GM23248 (cell line): ENCODE measurements at regions not wholly inside any gene's neighbourhood (a gene's known extent, or its start where the extent isn't known, plus 50 kb on each side); places are given as distances from the start of the nearest gene placed in this dataset.

ENCODE experiments used
- DNase-seq: peaks from one replicate; pipeline ENCODE4 v3.0.0-alpha.2; 2015
- H2AFZ ChIP-seq: fragments of 200-600 bp; sonication (generic); 2 replicates; pipeline ENCODE4 v1.6.1; 2016; ENCODE audit warnings: antibody characterized with exemption
- H3F3A ChIP-seq: fragments of 200-600 bp; sonication (generic); 2 replicates; pipeline ENCODE4 v1.6.1; 2016; ENCODE audit warnings: mild to moderate bottlenecking, antibody characterized with exemption, mixed run types; ENCODE audit not compliant: insufficient read depth
- H3K27ac ChIP-seq: fragments of 200-600 bp; sonication (generic); 2 replicates; pipeline ENCODE4 v1.5.1; 2016; ENCODE audit warnings: mild to moderate bottlenecking
- H3K27me3 ChIP-seq: fragments of 200-600 bp; sonication (generic); replicated peaks from 2 replicates; pipeline ENCODE4 v1.6.1; 2016; ENCODE audit warnings: mild to moderate bottlenecking; ENCODE audit not compliant: insufficient read depth
- H3K36me3 ChIP-seq: fragments of 200-600 bp; sonication (generic); 2 replicates; pipeline ENCODE4 v1.6.1; 2016; ENCODE audit warnings: low read depth, mild to moderate bottlenecking
- H3K4me1 ChIP-seq: fragments of 200-600 bp; sonication (generic); 2 replicates; pipeline ENCODE4 v1.6.1; 2016; ENCODE audit warnings: mild to moderate bottlenecking; ENCODE audit not compliant: insufficient read depth
- H3K4me2 ChIP-seq: fragments of 200-600 bp; sonication (generic); one replicate; pipeline ENCODE4 v1.6.1; 2016; ENCODE audit warnings: mild to moderate bottlenecking; ENCODE audit not compliant: unreplicated experiment
- H3K4me3 ChIP-seq: fragments of 200-600 bp; sonication (generic); 2 replicates; pipeline ENCODE4 v1.5.1; 2016; ENCODE audit warnings: mild to moderate bottlenecking
- H3K79me2 ChIP-seq: fragments of 200-600 bp; sonication (generic); 2 replicates; pipeline ENCODE4 v1.6.1; 2016; ENCODE audit warnings: mild to moderate bottlenecking; ENCODE audit not compliant: insufficient read depth
- H3K9ac ChIP-seq: fragments of 200-600 bp; sonication (generic); 2 replicates; pipeline ENCODE4 v1.6.1; 2016; ENCODE audit warnings: mild to moderate bottlenecking
- H3K9me2 ChIP-seq: fragments of 200-600 bp; sonication (generic); 2 replicates; pipeline ENCODE4 v1.6.1; 2016; ENCODE audit warnings: mixed run types, mild to moderate bottlenecking, moderate library complexity; ENCODE audit not compliant: insufficient read depth
- H3K9me3 ChIP-seq: fragments of 200-600 bp; sonication (generic); one replicate; pipeline ENCODE4 v1.6.1; 2017; ENCODE audit warnings: low read depth
- H4K20me1 ChIP-seq: fragments of 200-600 bp; sonication (generic); 2 replicates; pipeline ENCODE4 v1.6.0; 2016; ENCODE audit not compliant: insufficient read depth
- EZH2 ChIP-seq: fragments of 200-600 bp; sonication (generic); IDR thresholded peaks from 2 replicates; pipeline ENCODE4 v1.6.1; 2018; ENCODE audit warnings: antibody characterized with exemption, mild to moderate bottlenecking; ENCODE audit not compliant: insufficient read depth, poor library complexity, severe bottlenecking
- EZH2phosphoT487 ChIP-seq: fragments of 200-600 bp; sonication (generic); IDR thresholded peaks from 2 replicates; pipeline ENCODE4 v1.6.1; 2018; ENCODE audit warnings: antibody characterized with exemption, moderate library complexity, mild to moderate bottlenecking, low read depth; ENCODE audit not compliant: insufficient read depth
- WGBS, 2 experiments: methylation state at CpG; one replicate each; pipeline ENCODE4 v1.1.6; 2015 to 2017; ENCODE audit warnings: low lambda C conversion rate in 2 of 2, low coverage in 1 of 2; ENCODE audit errors: missing lambda C conversion rate in 2 of 2; 5-methylcytosine and 5-hydroxymethylcytosine counted together
- in situ Hi-C: fragments of 300-500 bp; cut with MboI; formaldehyde crosslinking; loops from 2 replicates; pipeline ENCODE4 v1.15.0; 2020

GRCh38 chr10:69721690-69722310 lies 79.9 kb upstream of the COL13A1 start:
- Histone ChIP-seq H3K27ac (no peak overlapping the region), H3K4me2 (no peak overlapping the region), H3K9me2 (no peaks in the 10 kb centered on the region), H3F3A (no peaks in the 10 kb centered on the region; the same call in 1 of the 2 replicates), H3K4me1 (no peaks in the 10 kb centered on the region), H3K79me2 (no peaks in the 10 kb centered on the region), H4K20me1 (no peaks in the 10 kb centered on the region), H3K9me3 (no peaks in the 10 kb centered on the region), H3K27me3 (peaks cover 39% of the 10 kb centered on the region), H3K9ac (no peak overlapping the region), H3K4me3 (no peak overlapping the region), H3K36me3 (no peaks in the 10 kb centered on the region), H2AFZ (no peak overlapping the region; the same call in 1 of the 2 replicates)
- no peak for TF ChIP-seq EZH2phosphoT487
- TF ChIP-seq EZH2: no peak
- peak; percentile 43 for DNase-seq
- in situ Hi-C loops: no loop called here
- WGBS, 2 experiments: 42 to 46% methylated on average over 10 of the region's 10 CpGs

GRCh38 chr10:69723653-69724052 lies 78.1 kb upstream of the COL13A1 start:
- DNase-seq: no peak
- in situ Hi-C loops: no loop called here
- Histone ChIP-seq H3K4me2 (no peak overlapping the region), H4K20me1 (no peaks in the 10 kb centered on the region), H3K9ac (no peak overlapping the region), H2AFZ (no peak overlapping the region), H3K27me3 (peaks cover 35% of the 10 kb centered on the region), H3K9me2 (no peaks in the 10 kb centered on the region), H3K4me1 (peaks cover 9% of the 10 kb centered on the region), H3K27ac (no peak overlapping the region), H3K36me3 (no peaks in the 10 kb centered on the region), H3K9me3 (no peaks in the 10 kb centered on the region), H3K79me2 (no peaks in the 10 kb centered on the region), H3F3A (no peaks in the 10 kb centered on the region; the same call in none of the 2 replicates), H3K4me3 (no peak overlapping the region)
- no peak for TF ChIP-seq EZH2
- no peak for TF ChIP-seq EZH2phosphoT487
- WGBS, 2 experiments: 33 to 46% methylated on average over 1 of the region's 1 CpG

DNA sequence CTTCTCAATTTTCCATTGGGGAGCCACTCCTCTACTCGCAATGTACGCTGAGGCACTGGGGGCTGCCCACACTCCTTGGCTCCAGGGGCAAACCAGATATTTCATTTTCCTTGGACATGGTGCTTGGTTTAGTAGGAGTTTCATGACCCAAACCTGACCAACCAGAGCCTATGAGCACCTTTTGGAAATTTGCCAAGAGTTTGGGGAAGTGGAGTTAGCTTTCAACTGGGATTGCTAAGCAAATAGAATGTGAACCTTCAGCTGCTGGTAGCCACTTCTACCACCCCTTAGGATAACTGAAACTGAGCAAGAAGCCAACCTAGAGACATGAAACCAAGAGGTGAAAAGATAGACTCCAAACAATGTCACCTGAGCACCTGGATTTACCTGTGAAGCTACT lies 74.9 kb upstream of the COL13A1 start:
- no peaks in the 10 kb centered on the region for H3K36me3 ChIP-seq
- H3K27ac ChIP-seq: no peak overlapping the region
- peaks cover 35% of the 10 kb centered on the region for H3K27me3 ChIP-seq
- no peak overlapping the region for H3K9ac ChIP-seq
- no peaks in the 10 kb centered on the region for H4K20me1 ChIP-seq
- H2AFZ ChIP-seq: no peak overlapping the region
- H3K4me3 ChIP-seq: no peak overlapping the region
- no peaks in the 10 kb centered on the region for H3K9me3 ChIP-seq
- in situ Hi-C loops: no loop called here
- no peak for TF ChIP-seq EZH2
- DNase-seq: no peak
- no peaks in the 10 kb centered on the region; the same call in none of the 2 replicates for H3F3A ChIP-seq
- no peaks in the 10 kb centered on the region for H3K9me2 ChIP-seq
- no peak overlapping the region for H3K4me2 ChIP-seq
- H3K4me1 ChIP-seq: peaks cover 22% of the 10 kb centered on the region
- H3K79me2 ChIP-seq: no peaks in the 10 kb centered on the region
- WGBS, 2 experiments: 95 to 100% methylated on average over 2 of the region's 2 CpGs

GRCh38 chr10:69728335-69728870 lies 73.3 kb upstream of the COL13A1 start:
- Histone ChIP-seq H3K27me3 (peaks cover 25% of the 10 kb centered on the region), H3K36me3 (no peaks in the 10 kb centered on the region), H4K20me1 (no peaks in the 10 kb centered on the region), H3K79me2 (no peaks in the 10 kb centered on the region), H3F3A (peaks cover 3% of the 10 kb centered on the region), H3K9me3 (no peaks in the 10 kb centered on the region), H3K4me2 (no peak overlapping the region), H3K27ac (no peak overlapping the region), H3K9ac (no peak overlapping the region), H3K4me1 (peaks cover 27% of the 10 kb centered on the region), H3K9me2 (no peaks in the 10 kb centered on the region), H3K4me3 (no peak overlapping the region), H2AFZ (no peak overlapping the region)
- no peak for TF ChIP-seq EZH2
- TF ChIP-seq EZH2phosphoT487: no peak
- DNase-seq: peak; percentile 75
- in situ Hi-C loops: no loop called here
- 24 to 26% methylated on average over 3 of the region's 3 CpGs for WGBS, 2 experiments
